ENCODE measurements at regions not wholly inside any gene's neighbourhood (a gene's known extent, or its start where the extent isn't known, plus 50 kb on each side); places are given as distances from the start of the nearest gene placed in this dataset.
"Not testable (repeated sequence)": the region's sequence is repeated elsewhere in the genome, so short reads cannot be mapped to it uniquely, and the experiment has no call there.

GRCh38 chr6:27854421-27854820, 57.8 kb downstream of the OR2B2 start:
- no peak for DNase-seq (ENCODE audit: low read depth in 3 of 3, low spot score in 1 of 3)

- DNase-seq (ENCODE audit: low read depth in 3 of 3, low spot score in 1 of 3), result no peak
These were observed 60.8 kb downstream of the OR2B2 start for GRCh38 chr6:27851440-27851839.

- not testable (repeated sequence) for DNase-seq (ENCODE audit: low read depth in 3 of 3, low spot score in 1 of 3)
These were observed 63.2 kb downstream of the OR2B2 start for GRCh38 chr6:27849001-27849400.

GRCh38 chr6:27847706-27848105, 64.5 kb downstream of the OR2B2 start:
- no peak for DNase-seq (ENCODE audit: low read depth in 3 of 3, low spot score in 1 of 3)

- no peak for DNase-seq (ENCODE audit: low read depth in 3 of 3, low spot score in 1 of 3)
These were observed 71.6 kb downstream of the OR2B2 start for GRCh38 chr6:27840572-27840971.

- DNase-seq (ENCODE audit: low read depth in 3 of 3, low spot score in 1 of 3), result no peak
These were observed 72.3 kb downstream of the OR2B2 start for GRCh38 chr6:27839626-27840475.

GRCh38 chr6:27838945-27839625, 73.1 kb downstream of the OR2B2 start:
- DNase-seq (ENCODE audit: low read depth in 3 of 3, low spot score in 1 of 3), result no peak

GRCh38 chr6:27838058-27838944, 73.9 kb downstream of the OR2B2 start:
- DNase-seq (ENCODE audit: low read depth in 3 of 3, low spot score in 1 of 3), result peak in 1 of 3 donors; percentile 53

GRCh38 chr6:27837625-27838057, 74.6 kb downstream of the OR2B2 start:
- no peak for DNase-seq (ENCODE audit: low read depth in 3 of 3, low spot score in 1 of 3)

- DNase-seq (ENCODE audit: low read depth in 3 of 3, low spot score in 1 of 3), result no peak
These were observed 75.2 kb downstream of the OR2B2 start for GRCh38 chr6:27836783-27837624.

- DNase-seq (ENCODE audit: low read depth in 3 of 3, low spot score in 1 of 3), result no peak
These were observed 75.9 kb downstream of the OR2B2 start for GRCh38 chr6:27836141-27836782.

GRCh38 chr6:27834879-27835549, 77.2 kb downstream of the OR2B2 start:
- no peak for DNase-seq (ENCODE audit: low read depth in 3 of 3, low spot score in 1 of 3)

- DNase-seq (ENCODE audit: low read depth in 3 of 3, low spot score in 1 of 3), result no peak
These were observed 77.8 kb downstream of the OR2B2 start for GRCh38 chr6:27834384-27834783.

- DNase-seq (ENCODE audit: low read depth in 3 of 3, low spot score in 1 of 3), result peak in 1 of 3 donors; percentile 60
These were observed 80.6 kb downstream of the OR2B2 start for GRCh38 chr6:27831434-27832081.

- not testable (repeated sequence) for DNase-seq (ENCODE audit: low read depth in 3 of 3, low spot score in 1 of 3)
These were observed 81.4 kb downstream of the OR2B2 start for GRCh38 chr6:27830600-27831433.

GRCh38 chr6:27830212-27830599, 82.0 kb downstream of the OR2B2 start:
- no peak for DNase-seq (ENCODE audit: low read depth in 3 of 3, low spot score in 1 of 3)

- no peak for DNase-seq (ENCODE audit: low read depth in 3 of 3, low spot score in 1 of 3)
These were observed 82.6 kb downstream of the OR2B2 start for GRCh38 chr6:27829453-27830211.
